DOHH2 (cell line): ENCODE measurements at regions not wholly inside any gene's neighbourhood (a gene's known extent, or its start where the extent isn't known, plus 50 kb on each side); places are given as distances from the start of the nearest gene placed in this dataset.

Experiments used
- H3F3A ChIP-seq: fragments of 200-600 bp; sonication (generic), shearing (Covaris generic); 2 replicates; pipeline ENCODE4 v1.6.0; 2016; ENCODE audit warnings: antibody characterized with exemption, mild to moderate bottlenecking; ENCODE audit not compliant: control insufficient read depth, insufficient read depth
- H3K27ac ChIP-seq: fragments of 200-600 bp; sonication (generic); 2 replicates; pipeline ENCODE4 v1.5.1; 2014; ENCODE audit warnings: low read depth, mild to moderate bottlenecking, low read length, moderate library complexity
- H3K27me3 ChIP-seq: fragments of 200-600 bp; sonication (generic); 2 replicates; pipeline ENCODE4 v1.6.1; 2014; ENCODE audit warnings: mild to moderate bottlenecking, low read length, mixed read lengths; ENCODE audit not compliant: control insufficient read depth
- H3K36me3 ChIP-seq: fragments of 200-600 bp; sonication (generic); 2 replicates; pipeline ENCODE4 v1.6.1; 2014; ENCODE audit warnings: mild to moderate bottlenecking, low read length, moderate library complexity, mixed read lengths; ENCODE audit not compliant: control insufficient read depth
- H3K4me1 ChIP-seq: fragments of 200-600 bp; sonication (generic); 2 replicates; pipeline ENCODE4 v1.6.1; 2014; ENCODE audit warnings: mild to moderate bottlenecking, low read length, mixed read lengths; ENCODE audit not compliant: control insufficient read depth
- H3K4me2 ChIP-seq: fragments of 200-600 bp; sonication (generic); 2 replicates; pipeline ENCODE4 v1.6.0; 2014; ENCODE audit warnings: mild to moderate bottlenecking, low read length, moderate library complexity
- H3K4me3 ChIP-seq: fragments of 200-600 bp; sonication (generic); 2 replicates; pipeline ENCODE4 v1.5.1; 2014; ENCODE audit warnings: mild to moderate bottlenecking, low read length, mixed read lengths
- H3K79me2 ChIP-seq: fragments of 200-600 bp; sonication (generic); 2 replicates; pipeline ENCODE4 v1.6.1; 2014; ENCODE audit warnings: mild to moderate bottlenecking, low read length, mixed read lengths; ENCODE audit not compliant: control insufficient read depth
- H3K9me2 ChIP-seq: fragments of 200-600 bp; sonication (generic); replicated peaks from 2 replicates; pipeline ENCODE4 v1.6.1; 2014; ENCODE audit warnings: mild to moderate bottlenecking, low read length, mixed read lengths; ENCODE audit not compliant: control insufficient read depth
- H3K9me3 ChIP-seq: fragments of 200-600 bp; sonication (generic); 2 replicates; pipeline ENCODE4 v1.6.1; 2014; ENCODE audit warnings: antibody characterized with exemption, low read length, mixed read lengths; ENCODE audit not compliant: control insufficient read depth, insufficient read depth
- H4K20me1 ChIP-seq: fragments of 200-600 bp; sonication (generic); 2 replicates; pipeline ENCODE4 v1.6.0; 2014; ENCODE audit warnings: low read depth, mild to moderate bottlenecking, antibody characterized with exemption, low read length, moderate library complexity; ENCODE audit not compliant: control insufficient read depth, insufficient read depth
- CTCF ChIP-seq: fragments of 200-600 bp; sonication (generic); IDR thresholded peaks from one replicate; pipeline ENCODE4 v1.5.1; 2014; ENCODE audit warnings: antibody characterized with exemption, mild to moderate bottlenecking, low read depth, low read length; ENCODE audit not compliant: poor library complexity, severe bottlenecking
- EZH2phosphoT487 ChIP-seq: fragments of 200-600 bp; sonication (generic); IDR thresholded peaks from 2 replicates; pipeline ENCODE4 v1.6.1; 2017; ENCODE audit warnings: borderline replicate concordance, mild to moderate bottlenecking, antibody characterized with exemption, low read length, moderate library complexity, mixed read lengths

GRCh38 chr3:18512007-18512406, 86.9 kb upstream of the SATB1 start:
- Histone ChIP-seq H4K20me1 (no peaks in the 10 kb centered on the region), H3K4me2 (peak overlapping the region; percentile 33), H3K9me3 (no peaks in the 10 kb centered on the region), H3F3A (no peaks in the 10 kb centered on the region), H3K4me3 (peak overlapping the region; percentile 9; the same call in 1 of the 2 replicates), H3K9me2 (no peaks in the 10 kb centered on the region), H3K4me1 (peaks cover 16% of the 10 kb centered on the region), H3K79me2 (no peaks in the 10 kb centered on the region), H3K27me3 (no peaks in the 10 kb centered on the region), H3K36me3 (no peaks in the 10 kb centered on the region), H3K27ac (no peak overlapping the region)
- no peak for TF ChIP-seq EZH2phosphoT487
- TF ChIP-seq CTCF, result no peak

GRCh38 chr3:18510947-18511346, 85.8 kb upstream of the SATB1 start:
- no peaks in the 10 kb centered on the region for H4K20me1 ChIP-seq
- no peaks in the 10 kb centered on the region for H3K79me2 ChIP-seq
- no peaks in the 10 kb centered on the region for H3K36me3 ChIP-seq
- TF ChIP-seq EZH2phosphoT487 (no peak), CTCF (no peak)
- H3K9me3 ChIP-seq, result no peaks in the 10 kb centered on the region
- no peak overlapping the region for H3K27ac ChIP-seq
- no peaks in the 10 kb centered on the region for H3K27me3 ChIP-seq
- no peaks in the 10 kb centered on the region for H3F3A ChIP-seq
- H3K4me1 ChIP-seq, result peaks cover 16% of the 10 kb centered on the region
- no peaks in the 10 kb centered on the region for H3K9me2 ChIP-seq
- H3K4me3 ChIP-seq, result no peak overlapping the region
- H3K4me2 ChIP-seq, result no peak overlapping the region

GRCh38 chr3:18507333-18507732, 82.2 kb upstream of the SATB1 start:
- Histone ChIP-seq H3K27me3 (no peaks in the 10 kb centered on the region), H3K4me3 (no peak overlapping the region), H3K27ac (no peak overlapping the region), H3K4me2 (no peak overlapping the region), H3K9me3 (no peaks in the 10 kb centered on the region), H3K79me2 (no peaks in the 10 kb centered on the region), H3K9me2 (no peaks in the 10 kb centered on the region), H4K20me1 (no peaks in the 10 kb centered on the region), H3K4me1 (peaks cover 15% of the 10 kb centered on the region), H3K36me3 (no peaks in the 10 kb centered on the region), H3F3A (no peaks in the 10 kb centered on the region)
- TF ChIP-seq CTCF (no peak), EZH2phosphoT487 (no peak)

GRCh38 chr3:18505056-18505455, 79.9 kb upstream of the SATB1 start:
- Histone ChIP-seq H3K9me2 (no peaks in the 10 kb centered on the region), H3K27me3 (no peaks in the 10 kb centered on the region), H3K4me1 (peaks cover 26% of the 10 kb centered on the region), H3K79me2 (no peaks in the 10 kb centered on the region), H3K4me2 (no peak overlapping the region), H3K4me3 (no peak overlapping the region), H3F3A (no peaks in the 10 kb centered on the region), H3K27ac (no peak overlapping the region), H3K9me3 (0 out of 2 replicates have a peak, but pooled peaks cover 3% of the 10 kb centered on the region), H4K20me1 (no peaks in the 10 kb centered on the region), H3K36me3 (peaks cover 4% of the 10 kb centered on the region; the same call in 1 of the 2 replicates)
- TF ChIP-seq EZH2phosphoT487, result no peak
- no peak for TF ChIP-seq CTCF
